Adrenal gland (tissue), 5 donors: ENCODE measurements at regions not wholly inside any gene's neighbourhood (a gene's known extent, or its start where the extent isn't known, plus 50 kb on each side); places are given as distances from the start of the nearest gene placed in this dataset.

Experiments
- CTCF ChIP-seq, 6 experiments: fragments of 450-650 bp in 4 of 6; fragments of 200-600 bp in 2 of 6; sonication (generic) in 1 of 6; IDR thresholded peaks; 1 replicate in 5 of 6; 2 replicates in 1 of 6; pipeline versions ENCODE4 v1.5.1 to v1.8.0; 2016 to 2021; ENCODE audit warnings: antibody characterized with exemption in 6 of 6, mild to moderate bottlenecking in 2 of 6, moderate library complexity in 1 of 6
- POLR2A ChIP-seq, 2 donors: fragments of 450-650 bp; IDR thresholded peaks; one replicate each; pipeline ENCODE4 v1.6.1; 2017; ENCODE audit warnings: antibody characterized with exemption in 2 of 2, mild to moderate bottlenecking in 2 of 2, moderate library complexity in 1 of 2
- donor health status: DM: no; HTN: no; CAD: no.

- TF ChIP-seq CTCF (IDR thresholded peaks at IDR 0.05) = no peak
- TF ChIP-seq POLR2A (IDR thresholded peaks at IDR 0.05) = no peak
These were observed 134.0 kb downstream of the GXYLT1 start for GRCh38 chr12:42010715-42011114.
